Common myeloid progenitor, CD34-positive (primary cell): ENCODE measurements at regions not wholly inside any gene's neighbourhood (a gene's known extent, or its start where the extent isn't known, plus 50 kb on each side); places are given as distances from the start of the nearest gene placed in this dataset.
A peak's percentile ranks its signal among the peaks of the same experiment; 100 is the strongest.
"Not testable (repeated sequence)": the region's sequence is repeated elsewhere in the genome, so short reads cannot be mapped to it uniquely, and the experiment has no call there.

Experiments
- CTCF ChIA-PET: fragments of 350-600 bp; sonication (Branson Sonifier 250); formaldehyde crosslinking; loops from one replicate; lab custom pipeline; 2021; ENCODE audit warnings: antibody characterized with exemption; lab: Charles Lee
- POLR2A ChIA-PET: fragments of 350-600 bp; sonication (Branson Sonifier 250); formaldehyde crosslinking; loops from one replicate; lab custom pipeline; 2021; ENCODE audit warnings: antibody characterized with exemption; lab: Charles Lee
- DNase-seq, 3 donors: peaks; one replicate each; pipeline versions ENCODE4 v3.0.0 to v3.0.0-alpha.2; 2013
- H3K27ac ChIP-seq, 2 experiments: 1 replicate in 1 of 2; 2 replicates in 1 of 2; pipeline ENCODE4 v1.7.0; 2013; ENCODE audit warnings: inconsistent platforms in 2 of 2, low read length in 2 of 2, mild to moderate bottlenecking in 2 of 2, low read depth in 1 of 2, moderate library complexity in 1 of 2; ENCODE audit not compliant: severe bottlenecking in 2 of 2, insufficient read depth in 1 of 2, poor library complexity in 1 of 2
- H3K27me3 ChIP-seq, 5 experiments: replicated peaks in 2 of 5; 1 replicate in 3 of 5; 2 replicates in 2 of 5; pipeline versions ENCODE4 v1.6.1 to v1.7.0; 2013; ENCODE audit warnings: low read length in 4 of 5, mild to moderate bottlenecking in 2 of 5, moderate library complexity in 2 of 5, inconsistent platforms in 1 of 5; ENCODE audit not compliant: insufficient read depth in 5 of 5, control insufficient read depth in 4 of 5
- H3K36me3 ChIP-seq, 4 experiments: 1 replicate in 2 of 4; 2 replicates in 2 of 4; pipeline versions ENCODE4 v1.6.1 to v1.7.0; 2013; ENCODE audit warnings: low read length in 3 of 4, control low read depth in 1 of 4, mild to moderate bottlenecking in 1 of 4; ENCODE audit not compliant: control insufficient read depth in 4 of 4, insufficient read depth in 4 of 4
- H3K4me1 ChIP-seq, 4 experiments: 1 replicate in 3 of 4; 2 replicates in 1 of 4; pipeline versions ENCODE4 v1.6.1 to v1.7.1; 2013; ENCODE audit warnings: low read length in 3 of 4, mild to moderate bottlenecking in 3 of 4, control low read depth in 1 of 4, inconsistent platforms in 1 of 4, moderate library complexity in 1 of 4; ENCODE audit not compliant: control insufficient read depth in 4 of 4, insufficient read depth in 4 of 4; ENCODE audit errors: control extremely low read depth in 1 of 4
- H3K4me3 ChIP-seq, 7 experiments: 1 replicate in 4 of 7; 2 replicates in 3 of 7; pipeline versions ENCODE4 v1.5.1 to v1.7.0; 2013; ENCODE audit warnings: mild to moderate bottlenecking in 7 of 7, low read length in 6 of 7, moderate library complexity in 6 of 7, inconsistent platforms in 2 of 7, low read depth in 2 of 7, control low read depth in 1 of 7; ENCODE audit not compliant: insufficient read depth in 4 of 7, control insufficient read depth in 1 of 7; ENCODE audit errors: extremely low read depth in 1 of 7
- H3K9me3 ChIP-seq, 5 experiments: 1 replicate in 4 of 5; 2 replicates in 1 of 5; pipeline versions ENCODE4 v1.6.1 to v1.7.1; 2013; ENCODE audit warnings: low read length in 4 of 5, mild to moderate bottlenecking in 2 of 5, inconsistent platforms in 1 of 5, low read depth in 1 of 5, moderate library complexity in 1 of 5; ENCODE audit not compliant: control insufficient read depth in 4 of 5, insufficient read depth in 2 of 5; ENCODE audit errors: control extremely low read depth in 1 of 5
- WGBS: methylation state at CpG from one replicate; pipeline ENCODE4 v1.1.5; 2013; ENCODE audit not compliant: insufficient coverage; 5-methylcytosine and 5-hydroxymethylcytosine counted together

DNA sequence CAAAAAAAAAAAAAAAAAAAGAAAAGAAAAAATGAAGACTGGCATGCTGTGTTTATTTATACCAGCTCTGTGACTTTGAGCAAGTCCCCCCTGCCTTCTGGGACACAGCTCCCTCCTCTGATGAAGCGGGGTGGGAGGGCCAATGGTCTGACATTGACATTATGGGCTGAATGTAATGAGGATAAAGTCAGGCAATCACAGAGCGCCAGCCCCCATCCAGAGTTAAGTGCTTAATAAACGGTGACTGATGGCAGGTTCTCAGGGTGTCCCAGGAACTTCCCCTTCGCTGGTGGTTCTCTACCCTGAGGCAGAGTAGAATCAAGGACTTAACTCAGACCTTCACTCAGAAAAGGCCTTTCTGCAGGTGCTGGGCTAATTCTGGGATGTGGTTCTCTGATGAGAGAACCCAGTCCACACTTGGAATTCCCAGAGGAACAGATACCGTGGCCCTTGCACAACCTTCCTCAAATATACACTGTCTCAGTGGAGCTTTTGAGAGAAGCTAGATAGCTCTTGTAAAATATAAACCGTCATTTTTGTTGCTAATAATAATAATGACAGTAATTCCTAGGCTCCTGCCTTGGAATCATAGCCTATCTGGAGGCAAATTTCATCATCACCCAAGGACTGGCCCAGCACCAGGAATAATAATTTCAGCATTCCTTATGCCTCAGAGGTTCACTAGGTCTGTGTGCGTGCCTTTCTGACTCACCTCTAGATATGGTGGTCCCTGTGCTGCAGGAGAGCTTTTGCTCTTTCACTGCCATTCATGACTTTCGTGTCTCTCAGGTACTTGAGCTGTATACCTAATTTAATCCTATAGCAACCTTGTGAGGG is 115.8 kb downstream of the RPLP1 start:
- Histone ChIP-seq H3K4me3 (no peak overlapping the region), H3K9me3 (no peaks in the 10 kb centered on the region), H3K4me1 (no peaks in the 10 kb centered on the region), H3K36me3 (no peaks in the 10 kb centered on the region), H3K27me3 (peaks cover 0 to 2% (median 0%) of the 10 kb centered on the region in 5 experiments), H3K27ac (no peak overlapping the region)
- 80% methylated on average over 6 of the region's 8 CpGs for WGBS
- ChIA-PET CTCF (interaction anchor here (1.4 kb wide), 1 partner anchor 11 kb away, joined by 4 read pairs; no protein-coding TSS in a partner anchor), POLR2A (no interaction called here)
- DNase-seq, result no peak

DNA sequence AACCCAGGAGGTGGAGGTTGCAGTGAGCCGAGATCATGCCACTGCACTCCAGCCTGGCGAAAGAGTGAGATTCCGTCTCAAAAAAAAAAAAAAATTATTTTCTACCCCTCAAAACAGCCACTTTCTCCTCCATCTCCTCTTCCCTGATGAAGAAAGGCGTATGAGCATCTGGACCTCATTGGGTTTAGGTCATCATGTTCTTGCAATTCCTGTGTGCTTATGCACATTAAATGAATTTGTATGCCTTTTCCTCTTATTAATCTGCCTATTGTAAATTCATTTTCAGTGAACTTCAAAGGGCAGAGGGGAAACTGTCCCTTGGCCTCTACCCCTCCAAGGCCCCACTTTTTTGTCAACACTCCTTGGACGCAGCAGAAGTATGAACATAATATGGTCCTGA is 117.8 kb downstream of the RPLP1 start:
- Histone ChIP-seq H3K36me3 (no peaks in the 10 kb centered on the region), H3K4me1 (peaks cover 0 to 19% (median 3%) of the 10 kb centered on the region in 4 experiments), H3K27me3 (peaks cover 0 to 2% (median 0%) of the 10 kb centered on the region in 5 experiments), H3K27ac (no peak overlapping the region), H3K9me3 (no peaks in the 10 kb centered on the region), H3K4me3 (no peak overlapping the region)
- WGBS, result no CpG with 5 or more reads among the region's 5 CpGs
- DNase-seq, result no peak
- CTCF ChIA-PET, result no interaction called here
- POLR2A ChIA-PET, result no interaction called here

- H3K36me3 ChIP-seq, result no peaks in the 10 kb centered on the region
- H3K4me1 ChIP-seq, result peaks cover 0 to 24% (median 8%) of the 10 kb centered on the region in 4 experiments
- POLR2A ChIA-PET, result no interaction called here
- WGBS, result 100% methylated on average over 3 of the region's 5 CpGs
- CTCF ChIA-PET, result no interaction called here
- no peak overlapping the region for H3K4me3 ChIP-seq
- peaks cover 0 to 2% (median 0%) of the 10 kb centered on the region in 5 experiments for H3K27me3 ChIP-seq
- DNase-seq, result no peak
- no peaks in the 10 kb centered on the region for H3K9me3 ChIP-seq
- no peak overlapping the region for H3K27ac ChIP-seq
These were observed 118.4 kb downstream of the RPLP1 start for GRCh38 chr15:69570997-69571396.

DNA sequence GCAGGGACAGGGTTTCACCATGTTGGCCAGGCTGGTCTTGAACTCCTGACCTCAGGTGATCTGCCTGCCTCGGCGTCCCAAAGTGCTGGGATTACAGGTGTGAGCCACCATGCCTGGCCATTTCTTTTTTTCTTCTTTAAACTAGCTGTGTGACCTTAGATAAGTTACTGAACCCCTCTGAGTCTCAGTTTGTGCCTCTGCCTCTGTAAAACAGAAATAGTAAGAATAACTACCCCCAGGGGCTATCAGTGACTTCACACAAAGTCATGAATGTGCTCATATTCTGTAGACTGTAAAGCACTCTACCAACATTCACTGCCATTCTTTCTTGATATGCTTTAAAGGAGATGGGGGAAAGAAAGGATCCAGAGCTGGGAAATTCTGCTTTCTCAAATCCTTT is 120.7 kb downstream of the RPLP1 start:
- POLR2A ChIA-PET, result interaction anchor here (0.9 kb wide), 1 partner anchor 10 kb away, joined by 3 read pairs; no protein-coding TSS in a partner anchor
- not testable (repeated sequence) for H3K27me3 ChIP-seq, H3K27ac ChIP-seq, H3K36me3 ChIP-seq, H3K4me3 ChIP-seq, H3K9me3 ChIP-seq, DNase-seq
- no CpG with 5 or more reads among the region's 2 CpGs for WGBS
- H3K4me1 ChIP-seq, result peaks cover 3 to 42% (median 22%) of the 10 kb centered on the region in 4 experiments
- CTCF ChIA-PET, result interaction anchor here (0.6 to 1.4 kb wide), 2 partner anchors 229 to 492 kb away, joined by 3 read pairs; no protein-coding TSS in a partner anchor

DNA sequence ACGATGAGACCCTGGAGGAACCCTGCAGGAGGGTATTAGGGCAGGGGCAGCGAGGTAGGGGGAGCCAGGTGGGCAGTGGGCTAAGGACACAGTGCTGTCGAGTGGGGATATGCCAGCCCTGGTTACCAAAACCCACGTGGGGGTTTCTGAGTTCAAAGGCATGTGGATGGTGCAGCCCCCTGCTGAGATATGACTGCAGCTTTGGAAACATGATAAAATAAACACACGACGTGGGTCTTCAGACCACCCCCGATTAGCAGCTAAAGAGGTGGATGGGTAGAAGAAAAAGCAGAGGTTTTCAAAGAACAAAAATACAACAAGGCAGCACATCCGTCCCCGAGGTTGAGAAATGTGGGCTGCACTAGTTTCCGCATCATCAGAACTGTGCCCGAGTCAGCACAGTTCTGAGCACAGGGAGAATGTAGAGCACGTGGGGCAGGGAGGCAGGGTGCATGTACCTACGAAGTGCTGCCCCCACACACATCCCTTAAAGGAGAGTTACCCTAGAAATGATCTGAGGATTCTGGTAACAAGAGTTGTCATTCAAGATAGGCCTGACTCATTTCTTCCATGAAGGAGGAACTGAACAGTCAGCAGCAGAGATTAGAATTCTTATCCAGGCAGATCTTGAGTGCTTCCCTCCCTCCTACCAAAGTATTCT is 121.3 kb downstream of the RPLP1 start:
- H3K4me3 ChIP-seq, result no peak overlapping the region
- peaks cover 3 to 42% (median 25%) of the 10 kb centered on the region in 4 experiments for H3K4me1 ChIP-seq
- 94% methylated on average over 11 of the region's 13 CpGs for WGBS
- H3K27me3 ChIP-seq, result peaks cover 0 to 2% (median 0%) of the 10 kb centered on the region in 5 experiments
- ChIA-PET CTCF (interaction anchor here (0.6 kb wide), 1 partner anchor 228 kb away, joined by 3 read pairs; no protein-coding TSS in a partner anchor), POLR2A (no interaction called here)
- no peaks in the 10 kb centered on the region for H3K9me3 ChIP-seq
- DNase-seq, result peak in 2 of 3 donors; percentile 24 to 31
- no peak overlapping the region for H3K27ac ChIP-seq
- H3K36me3 ChIP-seq, result no peaks in the 10 kb centered on the region

DNA sequence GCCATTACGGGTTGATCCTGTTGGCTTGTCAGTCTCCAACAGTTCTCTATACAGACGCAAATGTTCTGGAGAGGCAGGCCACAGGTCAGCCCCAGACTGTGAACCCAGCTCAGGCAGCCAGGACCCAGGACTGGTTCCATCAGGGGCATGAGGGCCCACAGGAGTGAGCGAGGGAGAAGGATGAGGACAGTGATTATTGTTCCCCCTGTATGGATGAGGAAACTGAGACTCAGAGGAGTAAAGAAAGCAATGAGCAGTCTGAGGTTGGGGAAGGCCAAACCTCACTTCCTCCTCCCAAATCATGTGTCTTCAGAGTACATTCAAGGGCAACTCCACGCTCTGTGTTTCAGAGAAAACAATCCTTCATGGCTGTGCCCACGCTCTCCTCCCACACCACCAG is 121.9 kb downstream of the RPLP1 start:
- H3K4me1 ChIP-seq, result peaks cover 3 to 42% (median 25%) of the 10 kb centered on the region in 4 experiments
- WGBS, result 100% methylated on average over 3 of the region's 5 CpGs
- H3K9me3 ChIP-seq, result no peaks in the 10 kb centered on the region
- POLR2A ChIA-PET, result no interaction called here
- CTCF ChIA-PET, result no interaction called here
- peaks cover 0 to 2% (median 0%) of the 10 kb centered on the region in 5 experiments for H3K27me3 ChIP-seq
- no peaks in the 10 kb centered on the region for H3K36me3 ChIP-seq
- H3K27ac ChIP-seq, result no peak overlapping the region
- DNase-seq, result no peak
- no peak overlapping the region for H3K4me3 ChIP-seq
